GM18907 (cell line): ENCODE measurements at regions not wholly inside any gene's neighbourhood (a gene's known extent, or its start where the extent isn't known, plus 50 kb on each side); places are given as distances from the start of the nearest gene placed in this dataset.
"Not testable (repeated sequence)": the region's sequence is repeated elsewhere in the genome, so short reads cannot be mapped to it uniquely, and the experiment has no call there.

Experiments used
- ATAC-seq: cut with Tn5 transposase; IDR thresholded peaks from one replicate; pipeline ENCODE4 v1.9.1; 2021; ENCODE audit warnings: mild to moderate bottlenecking, moderate library complexity; ENCODE audit not compliant: unreplicated experiment

- no peak for ATAC-seq
Measured at GRCh38 chr1:157410457-157410856, 141.9 kb downstream of the FCRL5 start.

DNA sequence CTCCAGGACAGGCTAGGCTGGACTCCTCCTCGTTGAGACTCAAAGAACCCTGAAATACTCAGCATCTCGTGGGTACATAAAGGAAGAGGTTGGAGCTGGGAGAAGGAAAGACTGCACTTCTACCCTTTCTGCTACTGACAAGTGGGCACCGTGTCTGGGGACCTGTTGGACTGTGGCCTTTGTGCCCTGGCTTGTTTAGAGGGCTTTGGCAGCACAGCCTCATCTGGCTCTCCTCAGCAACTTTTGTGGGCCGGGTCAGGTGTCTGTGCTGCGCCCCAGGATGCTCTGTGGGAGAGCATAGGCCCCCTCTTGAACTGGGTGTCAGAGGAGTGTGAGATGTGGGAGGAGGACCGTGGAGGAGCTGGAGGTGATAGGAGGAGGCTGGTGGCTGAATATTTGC lies 142.4 kb downstream of the FCRL5 start:
- ATAC-seq, result no peak

DNA sequence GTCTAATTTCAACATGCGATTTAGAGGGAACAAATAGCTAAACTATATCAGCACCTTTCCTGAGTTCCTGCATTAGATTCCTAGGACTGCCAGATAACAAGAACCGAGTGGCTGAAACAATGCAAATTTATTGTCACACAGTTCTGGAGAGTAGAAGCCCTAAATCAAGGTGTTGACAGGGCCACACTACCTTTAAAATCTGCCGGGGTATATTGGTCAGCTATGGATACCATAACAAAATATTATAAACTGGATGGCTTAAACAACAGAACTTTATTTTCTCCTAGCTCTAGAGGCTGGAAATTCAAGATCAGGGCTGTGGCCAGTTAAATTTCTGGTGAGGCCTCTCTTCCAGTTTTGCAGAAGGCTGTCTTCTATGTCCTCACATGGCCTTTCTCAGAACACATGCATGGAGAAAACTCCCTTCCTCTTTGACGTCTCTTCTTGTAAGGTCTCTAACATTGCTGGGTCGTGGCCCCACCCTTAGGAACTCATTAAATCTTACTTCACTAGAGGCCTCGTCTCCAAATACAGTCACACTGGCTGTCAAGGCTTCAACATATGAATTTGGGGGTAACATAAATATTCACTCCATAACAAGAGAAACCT lies 144.3 kb downstream of the FCRL5 start:
- no peak for ATAC-seq

- no peak for ATAC-seq
Measured at GRCh38 chr1:157407367-157407766, 144.9 kb downstream of the FCRL5 start.

DNA sequence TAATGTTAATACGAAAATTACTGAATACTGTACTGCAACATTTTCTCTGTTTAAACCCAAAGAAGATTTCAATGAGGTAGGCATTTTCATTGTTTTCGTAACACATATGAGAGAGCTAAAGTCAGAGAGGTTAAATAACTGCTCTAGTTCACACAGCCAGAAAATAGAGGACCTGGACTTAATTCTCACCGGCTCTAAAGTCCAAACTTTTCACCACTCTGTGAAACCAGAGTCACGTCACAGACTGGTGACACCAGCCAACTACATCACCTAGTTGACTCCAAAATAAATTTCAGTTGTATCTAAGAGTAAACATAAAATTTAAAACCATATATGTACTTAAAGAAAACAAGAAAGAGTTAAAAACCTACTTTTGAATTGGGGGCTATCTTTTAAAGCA lies 146.7 kb downstream of the FCRL5 start:
- ATAC-seq, result no peak

- no peak for ATAC-seq
Measured at GRCh38 chr1:157404614-157405013, 147.7 kb downstream of the FCRL5 start.

DNA sequence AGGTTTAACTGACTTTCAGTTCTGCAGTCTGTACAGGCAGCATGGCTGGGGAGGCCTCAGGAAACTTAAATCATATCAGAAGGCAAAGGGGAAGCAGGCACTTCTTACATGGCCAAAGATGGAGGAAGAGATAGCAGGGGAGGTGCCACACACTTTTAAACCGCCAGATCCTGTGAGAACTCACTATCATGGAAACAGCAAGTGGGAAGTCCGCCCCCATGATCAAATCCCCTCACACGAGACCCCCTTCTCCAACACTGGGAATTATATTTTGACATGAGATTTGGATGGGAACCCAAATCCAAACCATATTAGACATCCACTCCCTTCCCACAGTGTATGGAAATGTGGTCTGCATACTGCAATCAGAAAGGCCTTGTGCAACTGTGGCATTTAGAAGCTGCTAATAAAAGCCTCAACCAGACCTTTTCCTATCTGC lies 148.2 kb downstream of the FCRL5 start:
- ATAC-seq, result peak; percentile 23

DNA sequence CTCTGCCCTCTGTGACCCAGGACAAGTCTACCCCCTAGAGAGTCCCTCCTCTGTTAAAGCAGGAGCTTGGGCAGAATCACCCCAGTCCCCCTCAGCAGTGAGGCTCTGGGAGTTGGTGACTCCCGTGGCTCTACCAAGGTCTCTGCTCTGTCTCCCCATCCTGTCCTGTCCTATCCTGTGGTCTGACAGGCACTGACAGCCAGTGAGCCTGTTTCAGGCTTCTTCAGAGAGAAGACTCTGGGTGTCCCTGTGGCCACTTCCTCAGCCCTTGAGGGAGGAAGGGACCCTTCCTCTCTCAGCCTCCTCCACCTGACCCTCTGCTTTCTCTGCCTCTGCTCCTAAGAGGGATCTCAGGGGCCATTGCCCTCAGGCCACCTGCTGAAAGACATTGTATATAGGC lies 148.7 kb downstream of the FCRL5 start:
- peak; percentile 41 for ATAC-seq

- peak; percentile 88 for ATAC-seq
Measured at GRCh38 chr1:157403203-157403602, 149.1 kb downstream of the FCRL5 start.

- no peak for ATAC-seq
Measured at GRCh38 chr1:157400766-157401165, 151.5 kb downstream of the FCRL5 start.

GRCh38 chr1:157399984-157400382 lies 152.3 kb downstream of the FCRL5 start:
- peak; percentile 58 for ATAC-seq

DNA sequence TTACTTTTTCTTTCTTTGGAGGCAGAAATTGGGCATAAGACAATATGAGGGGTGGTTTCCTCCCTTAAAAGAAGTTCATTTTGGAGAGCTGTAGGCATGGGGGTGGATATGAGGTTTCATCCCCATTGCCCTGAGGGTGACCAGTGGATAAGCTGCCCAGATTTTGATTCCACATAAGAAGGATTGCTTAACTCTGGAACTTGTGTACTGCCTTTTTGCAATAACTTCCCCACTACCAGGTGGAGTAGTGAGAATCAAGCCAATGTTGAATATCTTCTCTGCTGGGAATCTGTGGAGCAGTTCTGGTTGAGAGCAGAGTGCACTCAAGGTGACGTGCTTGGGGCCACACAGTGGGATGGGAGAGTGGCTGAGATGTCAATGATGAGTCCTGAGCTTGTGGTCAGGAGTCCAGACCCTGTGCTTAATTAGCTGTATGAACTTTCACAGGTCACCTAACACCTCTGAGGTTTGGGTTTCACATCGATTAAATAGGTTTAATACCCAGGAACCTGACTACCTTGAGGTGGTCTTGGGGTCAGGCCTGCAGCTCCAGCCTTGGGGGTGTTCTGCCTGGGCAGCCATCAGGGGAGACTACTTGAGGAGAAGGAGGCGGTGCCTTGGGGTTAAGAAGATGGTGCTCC lies 152.9 kb downstream of the FCRL5 start:
- ATAC-seq, result peak; percentile 4

DNA sequence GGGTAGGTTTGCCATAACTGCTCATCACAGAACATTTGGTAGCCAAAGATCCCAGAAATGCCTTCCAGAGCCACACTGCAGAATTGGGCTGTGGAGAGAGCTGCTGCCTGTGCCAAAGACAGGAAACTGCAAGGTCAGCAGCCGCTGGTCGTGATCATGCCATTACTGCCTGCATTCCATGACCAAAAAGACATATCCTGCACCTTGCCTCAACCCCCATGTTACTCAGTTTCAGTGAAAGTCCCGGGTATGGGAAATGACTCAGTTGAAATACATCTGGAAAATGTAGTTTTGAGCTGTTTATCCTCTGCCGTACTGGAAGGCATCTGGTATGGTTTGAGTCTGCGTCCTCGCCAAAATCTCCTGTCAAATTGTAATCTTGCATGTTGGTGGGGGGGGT lies 161.7 kb downstream of the FCRL5 start:
- no peak for ATAC-seq

DNA sequence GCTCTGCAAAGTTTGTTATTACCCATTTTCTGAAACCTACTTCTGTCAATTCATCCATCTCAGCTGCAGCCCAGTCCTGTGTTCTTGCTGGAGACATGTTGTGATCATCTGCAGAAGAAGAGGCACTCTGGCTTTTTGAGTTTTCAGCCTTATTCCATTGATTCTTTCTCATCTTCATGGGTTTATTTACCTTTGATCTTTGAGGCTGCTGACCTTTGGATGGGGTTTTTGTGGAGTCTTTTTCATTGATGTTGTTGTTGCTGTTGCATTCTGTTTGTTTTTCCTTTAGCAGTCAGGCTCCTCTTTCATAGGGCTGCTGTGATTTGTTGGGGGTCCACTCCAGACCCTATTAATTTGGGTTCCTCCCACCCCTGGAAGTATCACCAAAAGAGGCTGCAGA lies 164.3 kb downstream of the FCRL5 start:
- no peak for ATAC-seq

- ATAC-seq, result no peak
Measured at GRCh38 chr1:157384258-157384657, 168.1 kb downstream of the FCRL5 start.

- no peak for ATAC-seq
Measured at GRCh38 chr1:157382351-157382750, 170.0 kb downstream of the FCRL5 start.

DNA sequence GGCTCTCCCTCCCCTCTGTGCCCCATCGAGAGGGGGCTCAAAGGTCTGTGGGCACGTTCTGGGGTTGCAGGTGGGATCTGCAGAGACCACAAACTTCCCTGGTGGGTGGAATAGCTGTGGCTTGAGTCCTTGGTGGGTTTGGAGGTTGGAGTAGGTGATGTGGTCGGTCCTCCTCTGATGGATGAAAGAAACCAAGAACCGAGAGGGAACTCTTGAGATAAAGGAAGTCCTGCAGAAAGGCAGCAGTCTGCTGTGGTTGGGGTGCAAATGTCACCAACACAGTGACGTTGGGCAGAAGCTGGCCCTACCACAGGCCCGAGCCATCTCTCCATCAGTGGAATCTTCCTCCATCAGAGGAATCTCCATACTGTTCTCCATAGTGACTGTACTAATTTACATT lies 171.8 kb downstream of the FCRL5 start:
- ATAC-seq, result no peak

DNA sequence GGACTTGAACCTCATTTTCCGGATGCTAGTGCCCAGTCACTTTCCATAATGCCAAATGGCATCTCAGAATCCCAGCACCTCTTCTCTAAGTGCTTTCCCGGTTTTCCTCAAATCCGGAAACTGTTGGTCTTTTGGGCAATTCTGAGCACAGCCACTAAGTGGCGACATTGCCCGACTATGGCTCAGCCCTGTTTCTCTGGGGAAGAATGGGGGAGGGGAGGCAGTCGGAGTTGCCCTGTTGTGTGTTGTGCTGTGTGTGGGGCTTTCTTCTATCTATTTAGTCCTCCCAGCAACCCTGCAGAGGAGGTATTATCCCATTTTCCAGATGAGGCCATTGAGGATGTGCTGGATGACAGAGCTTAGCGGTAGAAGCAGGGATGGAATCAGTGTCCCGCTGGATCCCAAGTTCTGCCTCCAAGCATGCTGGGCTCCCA lies 175.0 kb downstream of the FCRL5 start:
- not testable (repeated sequence) for ATAC-seq

- ATAC-seq, result no peak
Measured at GRCh38 chr1:157376681-157377080, 175.6 kb downstream of the FCRL5 start.

DNA sequence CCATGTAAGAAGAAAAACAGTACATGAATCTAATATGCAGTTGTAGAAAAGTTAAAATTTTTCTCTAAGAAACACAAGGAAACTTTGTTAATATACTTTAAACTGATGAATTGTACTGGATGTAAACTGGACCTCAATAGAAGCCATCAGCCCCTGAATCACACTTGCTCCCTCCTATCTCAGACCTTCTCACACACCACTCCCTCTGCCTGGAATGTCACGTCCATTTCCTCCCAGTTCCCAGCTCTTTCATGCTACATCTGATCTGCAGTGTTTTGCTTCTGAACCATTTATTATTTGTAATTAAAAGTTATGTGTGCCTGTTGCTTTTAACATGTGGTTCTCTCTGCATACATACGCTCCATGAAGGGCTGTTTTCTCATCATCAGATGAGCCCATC lies 180.0 kb downstream of the FCRL5 start:
- not testable (repeated sequence) for ATAC-seq

- ATAC-seq, result no peak
Measured at GRCh38 chr1:157371826-157372225, 180.5 kb downstream of the FCRL5 start.

DNA sequence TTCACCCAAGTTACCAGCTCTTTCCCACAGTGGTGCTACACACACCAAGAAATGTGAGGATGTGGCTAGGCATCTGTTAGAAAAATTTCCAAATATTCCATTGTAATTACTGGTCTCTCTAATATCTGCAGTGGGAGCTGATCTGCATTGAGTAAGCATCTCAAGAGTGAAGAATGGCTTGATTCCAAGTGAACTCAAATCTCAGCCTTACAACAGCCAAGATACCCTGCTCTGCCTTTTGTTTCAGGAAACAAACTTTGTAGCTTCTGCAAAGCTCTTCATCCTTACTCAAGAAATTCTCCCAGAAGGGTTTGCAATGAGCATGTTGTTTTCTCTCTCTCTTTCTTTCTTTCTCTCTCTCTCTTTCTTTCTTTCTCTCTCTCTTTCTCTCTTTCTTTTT lies 181.1 kb downstream of the FCRL5 start:
- no peak for ATAC-seq

- ATAC-seq, result no peak
Measured at GRCh38 chr1:157370698-157371097, 181.6 kb downstream of the FCRL5 start.
